ENCODE measurements at regions not wholly inside any gene's neighbourhood (a gene's known extent, or its start where the extent isn't known, plus 50 kb on each side); places are given as distances from the start of the nearest gene placed in this dataset.

DNA sequence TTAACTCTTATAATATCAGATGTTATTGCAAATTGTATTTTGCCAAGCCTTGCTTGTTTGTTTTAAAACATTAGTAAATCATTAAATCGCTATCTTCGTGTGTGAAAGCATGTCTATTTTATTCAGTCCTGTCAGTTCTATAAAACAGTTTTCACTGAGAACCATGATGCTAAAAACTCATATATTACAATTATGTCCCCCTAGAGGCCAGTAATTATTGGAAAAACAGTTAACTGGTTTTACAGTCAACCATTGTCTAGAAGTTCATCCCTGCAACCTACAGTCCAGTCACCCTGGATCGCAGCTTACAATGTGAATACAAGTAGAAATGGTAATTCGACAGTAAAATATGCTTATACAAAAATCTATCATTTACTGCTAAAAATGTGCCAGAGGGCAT, 311.5 kb upstream of the ROBO2 start:
- TF ChIP-seq, protein P1, sequence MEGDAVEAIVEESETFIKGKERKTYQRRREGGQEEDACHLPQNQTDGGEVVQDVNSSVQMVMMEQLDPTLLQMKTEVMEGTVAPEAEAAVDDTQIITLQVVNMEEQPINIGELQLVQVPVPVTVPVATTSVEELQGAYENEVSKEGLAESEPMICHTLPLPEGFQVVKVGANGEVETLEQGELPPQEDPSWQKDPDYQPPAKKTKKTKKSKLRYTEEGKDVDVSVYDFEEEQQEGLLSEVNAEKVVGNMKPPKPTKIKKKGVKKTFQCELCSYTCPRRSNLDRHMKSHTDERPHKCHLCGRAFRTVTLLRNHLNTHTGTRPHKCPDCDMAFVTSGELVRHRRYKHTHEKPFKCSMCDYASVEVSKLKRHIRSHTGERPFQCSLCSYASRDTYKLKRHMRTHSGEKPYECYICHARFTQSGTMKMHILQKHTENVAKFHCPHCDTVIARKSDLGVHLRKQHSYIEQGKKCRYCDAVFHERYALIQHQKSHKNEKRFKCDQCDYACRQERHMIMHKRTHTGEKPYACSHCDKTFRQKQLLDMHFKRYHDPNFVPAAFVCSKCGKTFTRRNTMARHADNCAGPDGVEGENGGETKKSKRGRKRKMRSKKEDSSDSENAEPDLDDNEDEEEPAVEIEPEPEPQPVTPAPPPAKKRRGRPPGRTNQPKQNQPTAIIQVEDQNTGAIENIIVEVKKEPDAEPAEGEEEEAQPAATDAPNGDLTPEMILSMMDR (IDR thresholded peaks at IDR 0.05) = peak; percentile 21
- no peak for TF ChIP-seq ZFX (IDR thresholded peaks at IDR 0.05; ENCODE audit: borderline replicate concordance)
